GM23338 (cell line): ENCODE measurements at regions not wholly inside any gene's neighbourhood (a gene's known extent, or its start where the extent isn't known, plus 50 kb on each side); places are given as distances from the start of the nearest gene placed in this dataset.

Experiments used
- ATAC-seq: fragments of 200-7000 bp; cut with Tn5 transposase; 3 replicates; pipeline ENCODE4 v1.9.1; 2020
- DNase-seq: peaks from one replicate; pipeline ENCODE4 v3.0.0-alpha.2; 2015; ENCODE audit warnings: low spot score
- H2AFZ ChIP-seq: fragments of 200-600 bp; sonication (generic); 2 replicates; pipeline ENCODE4 v1.8.0; 2016; ENCODE audit warnings: antibody characterized with exemption, mild to moderate bottlenecking, moderate library complexity
- H3F3A ChIP-seq: fragments of 200-600 bp; sonication (generic); replicated peaks from 2 replicates; pipeline ENCODE4 v1.8.0; 2017; ENCODE audit warnings: antibody characterized with exemption, mixed run types, low read depth
- H3K27ac ChIP-seq: fragments of 200-600 bp; sonication (generic); 2 replicates; pipeline ENCODE4 v1.6.1; 2016; ENCODE audit warnings: low read depth
- H3K27me3 ChIP-seq: fragments of 200-600 bp; sonication (generic); 2 replicates; pipeline ENCODE4 v1.8.0; 2016; ENCODE audit warnings: mild to moderate bottlenecking, mixed run types, moderate library complexity; ENCODE audit not compliant: insufficient read depth
- H3K36me3 ChIP-seq: fragments of 200-600 bp; sonication (generic); 2 replicates; pipeline ENCODE4 v1.8.0; 2016; ENCODE audit warnings: mild to moderate bottlenecking; ENCODE audit not compliant: insufficient read depth
- H3K4me1 ChIP-seq: fragments of 200-600 bp; sonication (generic); 2 replicates; pipeline ENCODE4 v1.8.0; 2016; ENCODE audit warnings: mild to moderate bottlenecking, moderate library complexity; ENCODE audit not compliant: insufficient read depth
- H3K4me2 ChIP-seq: fragments of 200-600 bp; sonication (generic); 2 replicates; pipeline ENCODE4 v1.7.1; 2017; ENCODE audit warnings: mixed run types
- H3K4me3 ChIP-seq: fragments of 200-600 bp; sonication (generic); 2 replicates; pipeline ENCODE4 v1.6.1; 2016; ENCODE audit warnings: mixed run types
- H3K79me2 ChIP-seq: fragments of 200-600 bp; sonication (generic); replicated peaks from 2 replicates; pipeline ENCODE4 v1.8.0; 2017; ENCODE audit warnings: mild to moderate bottlenecking; ENCODE audit not compliant: insufficient read depth
- H3K9me2 ChIP-seq: fragments of 200-600 bp; sonication (generic); 2 replicates; pipeline ENCODE4 v1.8.0; 2017; ENCODE audit not compliant: insufficient read depth
- H4K20me1 ChIP-seq: fragments of 200-600 bp; sonication (generic); replicated peaks from 2 replicates; pipeline ENCODE4 v1.8.0; 2017; ENCODE audit warnings: mild to moderate bottlenecking; ENCODE audit not compliant: insufficient read depth
- H3K27ac Mint-ChIP-seq: 2 replicates; pipeline ENCODE4 v1.8.0; 2020; ENCODE audit warnings: inconsistent platforms, mild to moderate bottlenecking, moderate library complexity, mixed read lengths
- H3K27me3 Mint-ChIP-seq: 3 replicates; pipeline ENCODE4 v1.8.0; 2022; ENCODE audit warnings: low read depth, mild to moderate bottlenecking, moderate library complexity, mixed read lengths, inconsistent platforms; ENCODE audit not compliant: insufficient read depth, poor library complexity
- H3K36me3 Mint-ChIP-seq: 3 replicates; pipeline ENCODE4 v1.8.0; 2021; ENCODE audit warnings: low read depth, mild to moderate bottlenecking, inconsistent platforms, moderate library complexity, mixed read lengths
- H3K4me1 Mint-ChIP-seq: 3 replicates; pipeline ENCODE4 v1.8.0; 2020; ENCODE audit warnings: mild to moderate bottlenecking, inconsistent platforms, mixed read lengths
- H3K4me3 Mint-ChIP-seq: 3 replicates; pipeline ENCODE4 v1.8.0; 2021; ENCODE audit warnings: moderate library complexity, mild to moderate bottlenecking, inconsistent platforms, mixed read lengths
- H3K9me3 Mint-ChIP-seq: 3 replicates; pipeline ENCODE4 v1.8.0; 2020; ENCODE audit warnings: moderate library complexity, mild to moderate bottlenecking, inconsistent platforms, mixed read lengths
- CREB1 ChIP-seq: fragments of 250-450 bp; sonication (Bioruptor Pico); IDR thresholded peaks from 2 replicates; pipeline ENCODE4 v1.5.0; 2020; ENCODE audit warnings: low read depth, mild to moderate bottlenecking, moderate library complexity
- CTCF ChIP-seq, 2 experiments: fragments of 200-600 bp in 1 of 2; sonication (generic) in 1 of 2; conservative IDR thresholded peaks; 2 replicates each; pipeline versions ENCODE4 v1.5.1 to v1.6.1; 2016 to 2017; ENCODE audit warnings: antibody characterized with exemption in 2 of 2, low read depth in 2 of 2, mild to moderate bottlenecking in 2 of 2, moderate library complexity in 1 of 2
- ETS1 ChIP-seq: IDR thresholded peaks from 2 replicates; pipeline ENCODE4 v1.6.1; 2016; ENCODE audit warnings: antibody characterized with exemption
- EZH2 ChIP-seq: fragments of 200-600 bp; sonication (generic); IDR thresholded peaks from one replicate; pipeline ENCODE4 v1.8.0; 2017; ENCODE audit warnings: antibody characterized with exemption, mild to moderate bottlenecking, low read depth; ENCODE audit not compliant: unreplicated experiment
- EZH2phosphoT487 ChIP-seq: fragments of 200-600 bp; sonication (generic); IDR thresholded peaks from one replicate; pipeline ENCODE4 v1.8.1; 2018; ENCODE audit warnings: antibody characterized with exemption; ENCODE audit not compliant: unreplicated experiment
- JUNB ChIP-seq: IDR thresholded peaks from one replicate; pipeline ENCODE4 v1.6.1; 2016; ENCODE audit warnings: antibody characterized with exemption; ENCODE audit not compliant: unreplicated experiment
- NANOG ChIP-seq: IDR thresholded peaks from 2 replicates; pipeline ENCODE4 v1.6.1; 2016; ENCODE audit warnings: antibody characterized with exemption, borderline replicate concordance
- POLR2AphosphoS5 ChIP-seq: IDR thresholded peaks from 2 replicates; pipeline ENCODE4 v1.6.1; 2016; ENCODE audit warnings: antibody characterized with exemption, low read depth
- STAT1 ChIP-seq: IDR thresholded peaks from one replicate; pipeline ENCODE4 v1.6.1; 2016; ENCODE audit warnings: antibody characterized with exemption; ENCODE audit not compliant: unreplicated experiment
- ZNF114 ChIP-seq: fragments of 250-450 bp; sonication (Bioruptor Pico); IDR thresholded peaks from 2 replicates; pipeline ENCODE4 v1.5.0; 2020; ENCODE audit warnings: mild to moderate bottlenecking, moderate library complexity
- ZNF331 ChIP-seq: fragments of 250-450 bp; sonication (Bioruptor Pico); IDR thresholded peaks from 2 replicates; pipeline ENCODE4 v1.5.0; 2020; ENCODE audit warnings: low read depth, mild to moderate bottlenecking, moderate library complexity
- ZNF462 ChIP-seq: fragments of 250-450 bp; sonication (Bioruptor Pico); IDR thresholded peaks from 2 replicates; pipeline ENCODE4 v1.5.0; 2020; ENCODE audit warnings: mild to moderate bottlenecking, moderate library complexity
- TF ChIP-seq, protein P1 (sequence below): IDR thresholded peaks from one replicate; pipeline ENCODE4 v1.6.1; 2018; ENCODE audit warnings: antibody characterized with exemption; ENCODE audit not compliant: unreplicated experiment

DNA sequence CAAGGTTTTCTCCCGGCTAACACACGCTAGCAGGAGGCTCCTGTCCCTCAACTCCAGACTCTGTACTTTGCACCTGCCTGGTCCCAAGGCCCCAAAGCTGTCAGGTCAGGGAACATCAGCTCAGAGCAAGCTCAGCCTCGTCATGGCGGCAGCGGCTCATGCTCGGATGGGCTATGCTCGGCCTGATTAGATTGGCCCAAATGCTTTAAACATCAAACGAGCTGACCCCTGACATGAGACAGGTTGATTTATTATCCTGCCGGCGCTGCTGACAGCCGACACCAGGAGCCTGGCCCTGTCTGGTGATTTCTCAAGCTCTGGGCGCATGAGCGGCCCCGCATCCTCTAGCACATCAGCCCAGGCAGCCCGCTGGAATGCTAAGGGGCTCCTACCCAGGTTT lies 436.4 kb downstream of the EIPR1 start:
- no peak for ATAC-seq
- no peaks in the 10 kb centered on the region for H3K79me2 ChIP-seq
- Mint-ChIP-seq H3K27ac (no peak overlapping the region), H3K9me3 (peaks cover 28% of the 10 kb centered on the region), H3K4me3 (no peak overlapping the region), H3K27me3 (peaks cover 6% of the 10 kb centered on the region), H3K36me3 (peaks cover 9% of the 10 kb centered on the region; the same call in 2 of the 3 replicates), H3K4me1 (peaks cover 4% of the 10 kb centered on the region; the same call in 2 of the 3 replicates)
- no peaks in the 10 kb centered on the region for H3K9me2 ChIP-seq
- H2AFZ ChIP-seq, result no peak overlapping the region
- no peak for TF ChIP-seq CREB1 (CRISPR knock-in tag)
- TF ChIP-seq, protein P1, sequence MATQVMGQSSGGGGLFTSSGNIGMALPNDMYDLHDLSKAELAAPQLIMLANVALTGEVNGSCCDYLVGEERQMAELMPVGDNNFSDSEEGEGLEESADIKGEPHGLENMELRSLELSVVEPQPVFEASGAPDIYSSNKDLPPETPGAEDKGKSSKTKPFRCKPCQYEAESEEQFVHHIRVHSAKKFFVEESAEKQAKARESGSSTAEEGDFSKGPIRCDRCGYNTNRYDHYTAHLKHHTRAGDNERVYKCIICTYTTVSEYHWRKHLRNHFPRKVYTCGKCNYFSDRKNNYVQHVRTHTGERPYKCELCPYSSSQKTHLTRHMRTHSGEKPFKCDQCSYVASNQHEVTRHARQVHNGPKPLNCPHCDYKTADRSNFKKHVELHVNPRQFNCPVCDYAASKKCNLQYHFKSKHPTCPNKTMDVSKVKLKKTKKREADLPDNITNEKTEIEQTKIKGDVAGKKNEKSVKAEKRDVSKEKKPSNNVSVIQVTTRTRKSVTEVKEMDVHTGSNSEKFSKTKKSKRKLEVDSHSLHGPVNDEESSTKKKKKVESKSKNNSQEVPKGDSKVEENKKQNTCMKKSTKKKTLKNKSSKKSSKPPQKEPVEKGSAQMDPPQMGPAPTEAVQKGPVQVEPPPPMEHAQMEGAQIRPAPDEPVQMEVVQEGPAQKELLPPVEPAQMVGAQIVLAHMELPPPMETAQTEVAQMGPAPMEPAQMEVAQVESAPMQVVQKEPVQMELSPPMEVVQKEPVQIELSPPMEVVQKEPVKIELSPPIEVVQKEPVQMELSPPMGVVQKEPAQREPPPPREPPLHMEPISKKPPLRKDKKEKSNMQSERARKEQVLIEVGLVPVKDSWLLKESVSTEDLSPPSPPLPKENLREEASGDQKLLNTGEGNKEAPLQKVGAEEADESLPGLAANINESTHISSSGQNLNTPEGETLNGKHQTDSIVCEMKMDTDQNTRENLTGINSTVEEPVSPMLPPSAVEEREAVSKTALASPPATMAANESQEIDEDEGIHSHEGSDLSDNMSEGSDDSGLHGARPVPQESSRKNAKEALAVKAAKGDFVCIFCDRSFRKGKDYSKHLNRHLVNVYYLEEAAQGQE, result no peak
- TF ChIP-seq POLR2AphosphoS5, result no peak
- TF ChIP-seq ZNF114 (CRISPR knock-in tag), result no peak
- no peak for TF ChIP-seq ETS1
- no peak for TF ChIP-seq NANOG
- TF ChIP-seq ZNF462, result no peak
- TF ChIP-seq ZNF331, result no peak
- TF ChIP-seq STAT1, result no peak
- TF ChIP-seq EZH2, result no peak
- no peak for TF ChIP-seq EZH2phosphoT487
- TF ChIP-seq JUNB, result no peak
- no peak for TF ChIP-seq CTCF (conservative IDR thresholded peaks at IDR 0.05; ENCODE audit: low read depth in 2 of 2)
- no peak overlapping the region for H3K4me3 ChIP-seq
- no peaks in the 10 kb centered on the region for H3K36me3 ChIP-seq
- no peak overlapping the region for H3K27ac ChIP-seq
- DNase-seq, result no peak
- no peaks in the 10 kb centered on the region for H3K27me3 ChIP-seq
- no peaks in the 10 kb centered on the region for H3F3A ChIP-seq
- no peak overlapping the region for H3K4me2 ChIP-seq
- no peaks in the 10 kb centered on the region for H3K4me1 ChIP-seq
- no peaks in the 10 kb centered on the region for H4K20me1 ChIP-seq
